Liver (tissue), 8 donors: ENCODE measurements at regions not wholly inside any gene's neighbourhood (a gene's known extent, or its start where the extent isn't known, plus 50 kb on each side); places are given as distances from the start of the nearest gene placed in this dataset.

Experiments
- DNase-seq: peaks from one replicate; pipeline ENCODE4 v3.0.0-alpha.2; 2017; ENCODE audit warnings: low spot score
- H3K27ac ChIP-seq, 2 donors: one replicate each; pipeline ENCODE4 v1.7.0; 2013; ENCODE audit warnings: inconsistent platforms in 2 of 2, low read length in 2 of 2, control low read depth in 1 of 2, low read depth in 1 of 2, mild to moderate bottlenecking in 1 of 2
- H3K27me3 ChIP-seq, 4 donors: one replicate each; pipeline versions ENCODE4 v1.6.1 to v1.7.0; 2013; ENCODE audit warnings: low read length in 3 of 4, inconsistent platforms in 1 of 4, mild to moderate bottlenecking in 1 of 4, moderate library complexity in 1 of 4; ENCODE audit not compliant: control insufficient read depth in 4 of 4, insufficient read depth in 4 of 4
- H3K36me3 ChIP-seq, 4 donors: one replicate each; pipeline versions ENCODE4 v1.6.1 to v1.7.0; 2013; ENCODE audit warnings: low read length in 3 of 4, mild to moderate bottlenecking in 3 of 4, low read depth in 1 of 4, moderate library complexity in 1 of 4; ENCODE audit not compliant: control insufficient read depth in 4 of 4, insufficient read depth in 3 of 4
- H3K4me1 ChIP-seq, 4 donors: one replicate each; pipeline versions ENCODE4 v1.6.1 to v1.7.0; 2013; ENCODE audit warnings: low read length in 3 of 4, mild to moderate bottlenecking in 3 of 4, moderate library complexity in 1 of 4; ENCODE audit not compliant: control insufficient read depth in 4 of 4, insufficient read depth in 4 of 4
- H3K4me3 ChIP-seq, 3 donors: one replicate each; pipeline versions ENCODE4 v1.6.1 to v1.7.0; 2013; ENCODE audit warnings: low read length in 3 of 3, control low read depth in 1 of 3, low read depth in 1 of 3, mild to moderate bottlenecking in 1 of 3
- H3K9ac ChIP-seq, 2 donors: one replicate each; pipeline ENCODE4 v1.7.0; 2013; ENCODE audit warnings: low read length in 2 of 2, mild to moderate bottlenecking in 2 of 2, moderate library complexity in 2 of 2, control low read depth in 1 of 2, low read depth in 1 of 2
- H3K9me3 ChIP-seq, 4 donors: one replicate each; pipeline versions ENCODE4 v1.6.1 to v1.7.0; 2013; ENCODE audit warnings: low read length in 3 of 4; ENCODE audit not compliant: control insufficient read depth in 4 of 4
- ATF3 ChIP-seq: IDR thresholded peaks from 2 replicates; pipeline ENCODE4 v1.6.1; 2016; ENCODE audit warnings: antibody characterized with exemption
- CTCF ChIP-seq: fragments of 150-350 bp; IDR thresholded peaks from 2 replicates; pipeline ENCODE4 v1.5.1; 2017; ENCODE audit warnings: improper control_type of control experiment, low read depth, low read length; ENCODE audit not compliant: missing input control
- EGR1 ChIP-seq, 2 donors: IDR thresholded peaks; 2 replicates each; pipeline ENCODE4 v1.6.1; 2016 to 2018; ENCODE audit warnings: antibody characterized with exemption in 2 of 2, low read depth in 2 of 2
- FOXA1 ChIP-seq: IDR thresholded peaks from 2 replicates; pipeline ENCODE4 v1.6.1; 2016; ENCODE audit warnings: antibody characterized with exemption
- HNF4A ChIP-seq, 2 donors: conservative IDR thresholded peaks; 2 replicates each; pipeline ENCODE4 v1.6.1; 2016; ENCODE audit warnings: antibody characterized with exemption in 2 of 2, mild to moderate bottlenecking in 2 of 2
- HNF4G ChIP-seq: IDR thresholded peaks from 2 replicates; pipeline ENCODE4 v1.6.1; 2016; ENCODE audit warnings: antibody characterized with exemption
- MAX ChIP-seq: IDR thresholded peaks from 2 replicates; pipeline ENCODE4 v1.6.1; 2016; ENCODE audit warnings: antibody characterized with exemption
- NR2F2 ChIP-seq: IDR thresholded peaks from 2 replicates; pipeline ENCODE4 v1.6.1; 2016; ENCODE audit warnings: antibody characterized with exemption
- RAD21 ChIP-seq, 2 donors: IDR thresholded peaks; 2 replicates each; pipeline ENCODE4 v1.6.1; 2016; ENCODE audit warnings: antibody characterized with exemption in 2 of 2, mild to moderate bottlenecking in 2 of 2
- REST ChIP-seq: IDR thresholded peaks from 2 replicates; pipeline ENCODE4 v1.6.1; 2016; ENCODE audit warnings: antibody characterized with exemption, mild to moderate bottlenecking
- SP1 ChIP-seq: IDR thresholded peaks from 2 replicates; pipeline ENCODE4 v1.6.1; 2018; ENCODE audit warnings: antibody characterized with exemption, mild to moderate bottlenecking
- ZBTB33 ChIP-seq: IDR thresholded peaks from 2 replicates; pipeline ENCODE4 v1.6.1; 2016; ENCODE audit warnings: antibody characterized with exemption
- WGBS: extraction: QIAGEN DNeasy Blood & Tissue Kit; methylation state at CpG from one replicate; pipeline ENCODE4 v1.1.7; 2013; 5-methylcytosine and 5-hydroxymethylcytosine counted together
- donor health status: healthy.
- donor health status: healthy.
- donor health status: healthy.
- donor health status: healthy.
- donor health status: healthy.

- DNase-seq = no peak
- H3K27me3 ChIP-seq = peaks cover 0 to 3% (median 0%) of the 10 kb centered on the region in 4 donors
- H3K4me1 ChIP-seq = no peaks in the 10 kb centered on the region
- TF ChIP-seq REST (no peak), ATF3 (no peak), EGR1 (IDR thresholded peaks at IDR 0.05; ENCODE audit: low read depth in 2 of 2) (no peak), NR2F2 (no peak)
- no peak overlapping the region for H3K9ac ChIP-seq
- WGBS = 86% methylated on average over 2 of the region's 2 CpGs
- H3K9me3 ChIP-seq = no peaks in the 10 kb centered on the region
- no peak overlapping the region for H3K27ac ChIP-seq
- no peaks in the 10 kb centered on the region for H3K36me3 ChIP-seq
- no peak overlapping the region for H3K4me3 ChIP-seq
These were observed 931.4 kb upstream of the CDH8 start for GRCh38 chr16:62967611-62968010.

- H3K36me3 ChIP-seq = no peaks in the 10 kb centered on the region
- no peaks in the 10 kb centered on the region for H3K4me1 ChIP-seq
- WGBS = 50% methylated on average over 3 of the region's 3 CpGs
- no peak for DNase-seq
- H3K27me3 ChIP-seq = peaks cover 0 to 3% (median 0%) of the 10 kb centered on the region in 4 donors
- no peak overlapping the region for H3K27ac ChIP-seq
- H3K9me3 ChIP-seq = no peaks in the 10 kb centered on the region
- TF ChIP-seq HNF4G = no peak
- TF ChIP-seq CTCF = no peak
- TF ChIP-seq MAX = no peak
- TF ChIP-seq SP1 = no peak
- TF ChIP-seq FOXA1 = no peak
- no peak for TF ChIP-seq ZBTB33
- TF ChIP-seq RAD21 (IDR thresholded peaks at IDR 0.05) = no peak
- TF ChIP-seq HNF4A (conservative IDR thresholded peaks at IDR 0.05) = no peak
- TF ChIP-seq ATF3 = no peak
- TF ChIP-seq EGR1 (IDR thresholded peaks at IDR 0.05; ENCODE audit: low read depth in 2 of 2) = no peak
- TF ChIP-seq REST = no peak
- no peak overlapping the region for H3K9ac ChIP-seq
- no peak overlapping the region for H3K4me3 ChIP-seq
These were observed 930.9 kb upstream of the CDH8 start for GRCh38 chr16:62967163-62967562.
